ENCODE measurements at regions not wholly inside any gene's neighbourhood (a gene's known extent, or its start where the extent isn't known, plus 50 kb on each side); places are given as distances from the start of the nearest gene placed in this dataset.

- TF ChIP-seq ATF6 (CRISPR knock-in tag; conservative IDR thresholded peaks at IDR 0.05) = no peak
- no peak for TF ChIP-seq HDAC2 (CRISPR knock-in tag; IDR thresholded peaks at IDR 0.05)
- TF ChIP-seq ZNF10 (CRISPR knock-in tag; IDR thresholded peaks at IDR 0.05; ENCODE audit: borderline replicate concordance, low read depth) = no peak
- no peak for TF ChIP-seq SNAPC5 (CRISPR knock-in tag; IDR thresholded peaks at IDR 0.05; ENCODE audit: borderline replicate concordance)
- no peak for TF ChIP-seq KAT7 (CRISPR knock-in tag; IDR thresholded peaks at IDR 0.05; ENCODE audit: borderline replicate concordance)
- no peak for TF ChIP-seq ZNF383 (CRISPR knock-in tag; IDR thresholded peaks at IDR 0.05; ENCODE audit: borderline replicate concordance)
- no peak for TF ChIP-seq CBX1 (IDR thresholded peaks at IDR 0.05; ENCODE audit: low read depth)
- TF ChIP-seq ZBTB8A (CRISPR knock-in tag; IDR thresholded peaks at IDR 0.05; ENCODE audit: borderline replicate concordance, low read depth) = no peak
Observed at GRCh38 chr4:120286813-120287212, 220.2 kb upstream of the MAD2L1 start.

Measured in HepG2 (cell line).